ENCODE measurements at regions not wholly inside any gene's neighbourhood (a gene's known extent, or its start where the extent isn't known, plus 50 kb on each side); places are given as distances from the start of the nearest gene placed in this dataset.

- H3K36me3 ChIP-seq (ENCODE audit: control insufficient read depth in 2 of 2, extremely low read depth in 1 of 2, insufficient read depth in 1 of 2, low read length in 1 of 2): no peaks in the 10 kb centered on the region
- ChIA-PET CTCF (no interaction called here), POLR2A (no interaction called here)
- Mint-ChIP-seq H3K27ac (no peak overlapping the region), H3K27me3 (peaks cover 4 to 16% of the 10 kb centered on the region in 2 donors), H3K9me3 (no peaks in the 10 kb centered on the region), H3K4me3 (no peak overlapping the region), H3K36me3 (no peaks in the 10 kb centered on the region), H3K4me1 (no peaks in the 10 kb centered on the region)
- no peak for DNase-seq
- H3K4me1 ChIP-seq (ENCODE audit: control insufficient read depth in 1 of 2, extremely low read depth in 1 of 2, insufficient read depth in 2 of 2, low read length in 2 of 2): no peaks in the 10 kb centered on the region
- H3K9me3 ChIP-seq: no peaks in the 10 kb centered on the region
- no peaks in the 10 kb centered on the region for H3K27me3 ChIP-seq (replicated peaks in 1 of 2; ENCODE audit: control insufficient read depth in 2 of 2, extremely low read depth in 1 of 2, insufficient read depth in 2 of 2, low read length in 1 of 2)
- H3K4me3 ChIP-seq (ENCODE audit: control insufficient read depth in 1 of 2, extremely low read depth in 1 of 2, low read length in 1 of 2): no peak overlapping the region
- 100% methylated on average over 1 of the region's 4 CpGs for WGBS (ENCODE audit: insufficient coverage)
- no peak for ATAC-seq (replicated peaks in 1 of 4)
- no peak overlapping the region for H3K27ac ChIP-seq (ENCODE audit: low read length)
These were observed 826.7 kb downstream of the DIAPH3 start for GRCh38 chr13:59337070-59337469.

- Histone ChIP-seq H3K4me3 (ENCODE audit: control insufficient read depth in 1 of 2, extremely low read depth in 1 of 2, low read length in 1 of 2) (no peak overlapping the region), H3K4me1 (ENCODE audit: control insufficient read depth in 1 of 2, extremely low read depth in 1 of 2, insufficient read depth in 2 of 2, low read length in 2 of 2) (no peaks in the 10 kb centered on the region), H3K27ac (ENCODE audit: low read length) (no peak overlapping the region), H3K9me3 (no peaks in the 10 kb centered on the region), H3K27me3 (replicated peaks in 1 of 2; ENCODE audit: control insufficient read depth in 2 of 2, extremely low read depth in 1 of 2, insufficient read depth in 2 of 2, low read length in 1 of 2) (no peaks in the 10 kb centered on the region), H3K36me3 (ENCODE audit: control insufficient read depth in 2 of 2, extremely low read depth in 1 of 2, insufficient read depth in 1 of 2, low read length in 1 of 2) (no peaks in the 10 kb centered on the region)
- DNase-seq (no peak), ATAC-seq (replicated peaks in 1 of 4) (no peak)
- ChIA-PET POLR2A (no interaction called here), CTCF (no interaction called here)
- Mint-ChIP-seq H3K27me3 (peaks cover 4 to 17% of the 10 kb centered on the region in 2 donors), H3K4me3 (no peak overlapping the region), H3K4me1 (no peaks in the 10 kb centered on the region), H3K27ac (no peak overlapping the region), H3K9me3 (peaks cover 0 to 8% (median 0%) of the 10 kb centered on the region in 3 donors), H3K36me3 (no peaks in the 10 kb centered on the region)
- WGBS (ENCODE audit: insufficient coverage): no CpG with 5 or more reads among the region's 5 CpGs
These were observed 823.6 kb downstream of the DIAPH3 start for GRCh38 chr13:59340151-59340550.

- no peak for DNase-seq
- Histone ChIP-seq H3K36me3 (ENCODE audit: control insufficient read depth in 2 of 2, extremely low read depth in 1 of 2, insufficient read depth in 1 of 2, low read length in 1 of 2) (no peaks in the 10 kb centered on the region), H3K27ac (ENCODE audit: low read length) (no peak overlapping the region), H3K4me1 (ENCODE audit: control insufficient read depth in 1 of 2, extremely low read depth in 1 of 2, insufficient read depth in 2 of 2, low read length in 2 of 2) (no peaks in the 10 kb centered on the region), H3K27me3 (replicated peaks in 1 of 2; ENCODE audit: control insufficient read depth in 2 of 2, extremely low read depth in 1 of 2, insufficient read depth in 2 of 2, low read length in 1 of 2) (no peaks in the 10 kb centered on the region), H3K4me3 (ENCODE audit: control insufficient read depth in 1 of 2, extremely low read depth in 1 of 2, low read length in 1 of 2) (no peak overlapping the region), H3K9me3 (no peaks in the 10 kb centered on the region)
- H3K9me3 Mint-ChIP-seq: peaks cover 0 to 8% (median 0%) of the 10 kb centered on the region in 3 donors
- CTCF ChIA-PET: no interaction called here
- peaks cover 2 to 13% of the 10 kb centered on the region in 2 donors for H3K27me3 Mint-ChIP-seq
- no peak for ATAC-seq (replicated peaks in 1 of 4)
- no peaks in the 10 kb centered on the region for H3K4me1 Mint-ChIP-seq
- 44% methylated on average over 2 of the region's 3 CpGs for WGBS (ENCODE audit: insufficient coverage)
- POLR2A ChIA-PET: no interaction called here
- no peak overlapping the region for H3K4me3 Mint-ChIP-seq
- no peaks in the 10 kb centered on the region for H3K36me3 Mint-ChIP-seq
- H3K27ac Mint-ChIP-seq: no peak overlapping the region
These were observed 823.1 kb downstream of the DIAPH3 start for GRCh38 chr13:59340581-59340980.

GRCh38 chr13:59342400-59342799, 821.3 kb downstream of the DIAPH3 start:
- Mint-ChIP-seq H3K27me3 (peaks cover 2 to 13% of the 10 kb centered on the region in 2 donors), H3K9me3 (peaks cover 0 to 8% (median 0%) of the 10 kb centered on the region in 3 donors), H3K36me3 (no peaks in the 10 kb centered on the region), H3K27ac (no peak overlapping the region), H3K4me1 (no peaks in the 10 kb centered on the region), H3K4me3 (no peak overlapping the region)
- POLR2A ChIA-PET: no interaction called here
- H3K36me3 ChIP-seq (ENCODE audit: control insufficient read depth in 2 of 2, extremely low read depth in 1 of 2, insufficient read depth in 1 of 2, low read length in 1 of 2): no peaks in the 10 kb centered on the region
- no peaks in the 10 kb centered on the region for H3K27me3 ChIP-seq (replicated peaks in 1 of 2; ENCODE audit: control insufficient read depth in 2 of 2, extremely low read depth in 1 of 2, insufficient read depth in 2 of 2, low read length in 1 of 2)
- ATAC-seq (replicated peaks in 1 of 4) (no peak), DNase-seq (no peak)
- no peak overlapping the region for H3K4me3 ChIP-seq (ENCODE audit: control insufficient read depth in 1 of 2, extremely low read depth in 1 of 2, low read length in 1 of 2)
- no peaks in the 10 kb centered on the region for H3K9me3 ChIP-seq
- CTCF ChIA-PET: interaction anchor here in 1 of 2 donors (0.7 kb wide), 1 partner anchor 333 kb away, joined by 3 read pairs; no protein-coding TSS in a partner anchor
- H3K4me1 ChIP-seq (ENCODE audit: control insufficient read depth in 1 of 2, extremely low read depth in 1 of 2, insufficient read depth in 2 of 2, low read length in 2 of 2): no peaks in the 10 kb centered on the region
- 95% methylated on average over 4 of the region's 5 CpGs for WGBS (ENCODE audit: insufficient coverage)
- no peak overlapping the region for H3K27ac ChIP-seq (ENCODE audit: low read length)

GRCh38 chr13:59343132-59343531, 820.6 kb downstream of the DIAPH3 start:
- no CpG with 5 or more reads among the region's 3 CpGs for WGBS (ENCODE audit: insufficient coverage)
- Mint-ChIP-seq H3K4me3 (no peak overlapping the region), H3K9me3 (peaks cover 0 to 8% (median 0%) of the 10 kb centered on the region in 3 donors), H3K4me1 (no peaks in the 10 kb centered on the region), H3K36me3 (no peaks in the 10 kb centered on the region), H3K27ac (no peak overlapping the region), H3K27me3 (peaks cover 2 to 13% of the 10 kb centered on the region in 2 donors)
- Histone ChIP-seq H3K4me3 (ENCODE audit: control insufficient read depth in 1 of 2, extremely low read depth in 1 of 2, low read length in 1 of 2) (no peak overlapping the region), H3K27ac (ENCODE audit: low read length) (no peak overlapping the region), H3K36me3 (ENCODE audit: control insufficient read depth in 2 of 2, extremely low read depth in 1 of 2, insufficient read depth in 1 of 2, low read length in 1 of 2) (no peaks in the 10 kb centered on the region), H3K4me1 (ENCODE audit: control insufficient read depth in 1 of 2, extremely low read depth in 1 of 2, insufficient read depth in 2 of 2, low read length in 2 of 2) (no peaks in the 10 kb centered on the region), H3K9me3 (no peaks in the 10 kb centered on the region), H3K27me3 (replicated peaks in 1 of 2; ENCODE audit: control insufficient read depth in 2 of 2, extremely low read depth in 1 of 2, insufficient read depth in 2 of 2, low read length in 1 of 2) (no peaks in the 10 kb centered on the region)
- DNase-seq (no peak), ATAC-seq (replicated peaks in 1 of 4) (no peak)
- CTCF ChIA-PET: interaction anchor here (0.6 to 0.7 kb wide), 2 partner anchors 51 to 332 kb away, joined by 3 read pairs; no protein-coding TSS in a partner anchor
- POLR2A ChIA-PET: no interaction called here

- H3K9me3 ChIP-seq: no peaks in the 10 kb centered on the region
- ChIA-PET POLR2A (no interaction called here), CTCF (interaction anchor here in 1 of 2 donors (0.6 kb wide), 1 partner anchor 49 kb away, joined by 3 read pairs; no protein-coding TSS in a partner anchor)
- Mint-ChIP-seq H3K4me3 (no peak overlapping the region), H3K36me3 (no peaks in the 10 kb centered on the region), H3K9me3 (peaks cover 0 to 8% (median 0%) of the 10 kb centered on the region in 3 donors), H3K4me1 (no peaks in the 10 kb centered on the region), H3K27me3 (peaks cover 2 to 9% of the 10 kb centered on the region in 2 donors), H3K27ac (no peak overlapping the region)
- ATAC-seq (replicated peaks in 1 of 4) (no peak), DNase-seq (no peak)
- no peak overlapping the region for H3K4me3 ChIP-seq (ENCODE audit: control insufficient read depth in 1 of 2, extremely low read depth in 1 of 2, low read length in 1 of 2)
- no peaks in the 10 kb centered on the region for H3K4me1 ChIP-seq (ENCODE audit: control insufficient read depth in 1 of 2, extremely low read depth in 1 of 2, insufficient read depth in 2 of 2, low read length in 2 of 2)
- no peaks in the 10 kb centered on the region for H3K36me3 ChIP-seq (ENCODE audit: control insufficient read depth in 2 of 2, extremely low read depth in 1 of 2, insufficient read depth in 1 of 2, low read length in 1 of 2)
- no peaks in the 10 kb centered on the region for H3K27me3 ChIP-seq (replicated peaks in 1 of 2; ENCODE audit: control insufficient read depth in 2 of 2, extremely low read depth in 1 of 2, insufficient read depth in 2 of 2, low read length in 1 of 2)
- 91% methylated on average over 3 of the region's 8 CpGs for WGBS (ENCODE audit: insufficient coverage)
- no peak overlapping the region for H3K27ac ChIP-seq (ENCODE audit: low read length)
These were observed 819.5 kb downstream of the DIAPH3 start for GRCh38 chr13:59343993-59344822.

All from T-cell (primary cell).